ENCODE measurements at regions not wholly inside any gene's neighbourhood (a gene's known extent, or its start where the extent isn't known, plus 50 kb on each side); places are given as distances from the start of the nearest gene placed in this dataset.

DNA sequence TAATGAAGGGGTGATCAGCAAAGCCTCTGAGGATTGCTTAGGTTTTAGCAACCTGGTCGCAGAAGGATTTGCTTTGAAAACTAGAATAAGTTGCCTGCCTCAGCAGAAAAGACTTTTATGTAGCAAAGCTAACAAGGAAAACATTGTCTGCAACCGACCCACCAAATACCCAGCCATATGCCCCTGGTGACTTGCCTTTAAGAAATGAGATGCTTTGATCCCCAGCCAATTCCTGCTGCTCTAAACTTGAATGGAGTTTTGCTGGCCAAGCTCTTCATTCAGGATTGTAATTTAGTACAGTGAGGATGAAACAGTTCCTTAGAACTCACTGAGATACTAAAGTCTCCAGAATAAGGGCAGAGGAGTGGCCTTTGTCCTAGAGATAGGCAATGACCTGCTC lies 139.8 kb upstream of the PROK2 start:
- no peak for DNase-seq

DNA sequence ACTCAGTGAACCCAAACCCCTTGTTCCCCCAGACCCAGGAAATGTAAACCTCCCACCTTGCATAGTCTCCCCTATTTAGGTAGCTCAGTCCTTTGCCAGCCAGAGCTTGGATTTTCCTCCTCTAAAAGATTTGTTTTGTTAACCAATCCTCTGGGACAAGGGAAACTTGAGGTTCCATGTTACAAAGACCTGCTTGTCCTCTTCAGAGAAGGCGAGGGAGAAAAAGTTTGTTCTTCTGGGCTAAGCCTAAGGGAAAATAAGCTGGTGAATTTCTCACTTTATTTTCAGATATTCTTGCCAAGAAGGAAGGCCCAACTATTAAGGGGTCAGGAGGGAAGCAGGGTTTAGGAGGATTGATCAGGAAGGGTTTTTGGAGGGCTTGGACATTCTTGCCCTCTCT lies 136.1 kb upstream of the PROK2 start:
- DNase-seq: no peak

DNA sequence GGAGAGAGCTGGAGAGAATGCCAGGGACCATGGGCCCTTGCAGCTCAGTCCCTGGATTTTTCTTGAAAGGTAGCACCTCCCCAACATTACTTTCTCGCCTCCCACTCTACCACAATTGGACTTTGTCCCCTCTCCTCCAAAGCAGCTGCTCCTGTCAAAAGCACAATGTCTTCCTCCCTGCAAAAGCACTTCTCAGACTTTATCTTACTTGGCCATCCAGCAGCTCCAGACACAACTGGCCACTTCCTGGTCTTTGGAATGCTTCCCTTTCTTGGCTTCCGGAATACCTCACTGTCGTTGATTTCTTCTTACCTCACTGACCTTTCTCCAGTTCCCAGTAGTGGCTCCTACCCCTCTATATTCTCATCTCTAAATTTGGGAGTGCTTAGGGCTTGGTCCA lies 134.6 kb upstream of the PROK2 start:
- no peak for DNase-seq

DNA sequence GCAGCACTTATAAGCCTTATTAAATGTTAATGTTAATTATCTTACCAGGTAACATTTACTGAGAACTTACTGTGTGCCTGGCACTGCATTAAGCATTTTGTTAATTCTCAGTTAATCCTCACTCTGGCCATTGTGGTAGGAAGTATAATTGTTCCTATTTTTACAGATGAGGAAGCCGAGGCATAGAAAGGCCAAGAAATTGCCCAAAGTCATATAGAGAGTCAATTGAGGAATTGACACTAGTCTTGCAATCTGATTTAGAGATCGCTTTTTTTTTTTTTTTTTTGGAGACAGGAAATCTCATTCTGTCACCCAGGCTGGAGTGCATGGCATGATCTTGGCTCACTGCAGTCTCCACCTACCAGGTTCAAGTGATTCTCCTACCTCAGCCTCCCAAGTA lies 132.6 kb upstream of the PROK2 start:
- DNase-seq: no peak

DNA sequence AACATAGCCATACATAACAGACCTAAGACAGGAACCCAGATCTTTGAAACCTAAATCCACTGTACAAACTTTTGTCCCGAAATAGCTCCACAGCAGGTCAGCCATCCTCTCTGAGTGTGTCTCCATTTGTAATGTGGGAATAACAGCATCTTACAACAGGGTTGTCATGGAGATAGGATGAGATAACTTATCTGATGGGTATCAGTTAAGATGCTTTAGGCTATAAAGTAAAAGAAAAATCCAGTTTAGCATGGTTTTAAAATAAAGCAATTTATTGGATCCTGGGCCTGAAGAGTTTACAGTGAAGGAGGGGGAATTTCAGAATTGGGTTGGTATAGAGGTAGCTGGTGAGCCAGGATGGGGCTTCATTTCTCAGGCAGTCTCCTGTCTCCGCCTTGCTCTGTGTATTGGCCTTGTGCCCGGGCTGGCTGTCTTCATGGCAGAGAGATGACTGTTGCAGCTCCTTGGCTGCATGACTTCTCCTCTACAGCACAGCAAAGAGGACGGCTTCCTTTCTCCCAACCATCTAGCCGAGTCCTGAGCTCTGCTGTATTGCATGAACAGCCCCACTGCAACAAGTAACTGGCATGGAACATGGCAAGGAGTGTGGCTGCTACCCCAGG lies 131.9 kb upstream of the PROK2 start:
- no peak for DNase-seq

DNA sequence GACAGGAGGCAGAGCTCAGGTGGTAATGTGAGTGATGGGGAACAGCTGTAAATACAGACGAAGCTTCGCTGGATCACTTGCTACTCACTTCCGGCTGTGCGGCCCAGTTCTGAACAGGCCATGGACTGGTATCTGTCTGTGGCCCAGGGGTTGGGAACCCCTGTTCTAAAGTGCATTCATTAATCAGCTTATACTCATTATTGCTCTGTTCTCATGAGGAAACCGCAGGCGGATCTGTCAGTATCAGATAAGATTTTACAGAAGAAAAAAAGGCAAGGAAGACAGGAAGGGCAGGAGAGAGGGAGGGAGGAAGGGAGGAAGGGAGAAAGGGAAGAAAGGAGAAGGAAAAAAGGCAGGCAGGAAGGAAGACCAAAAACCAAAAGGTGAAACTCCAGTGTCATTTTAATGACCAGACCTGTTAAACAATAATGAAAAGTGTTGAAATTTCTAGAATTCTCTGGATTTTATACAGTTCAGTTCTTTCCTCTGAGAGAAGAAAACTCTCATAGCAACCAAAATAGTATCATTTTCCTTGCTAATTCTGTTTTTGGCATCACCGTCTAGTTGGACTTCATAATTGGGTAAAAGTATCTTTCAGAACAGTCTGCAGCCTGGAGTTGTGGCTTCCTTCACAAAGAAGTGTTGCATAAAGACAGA lies 128.0 kb upstream of the PROK2 start:
- no peak for DNase-seq

DNA sequence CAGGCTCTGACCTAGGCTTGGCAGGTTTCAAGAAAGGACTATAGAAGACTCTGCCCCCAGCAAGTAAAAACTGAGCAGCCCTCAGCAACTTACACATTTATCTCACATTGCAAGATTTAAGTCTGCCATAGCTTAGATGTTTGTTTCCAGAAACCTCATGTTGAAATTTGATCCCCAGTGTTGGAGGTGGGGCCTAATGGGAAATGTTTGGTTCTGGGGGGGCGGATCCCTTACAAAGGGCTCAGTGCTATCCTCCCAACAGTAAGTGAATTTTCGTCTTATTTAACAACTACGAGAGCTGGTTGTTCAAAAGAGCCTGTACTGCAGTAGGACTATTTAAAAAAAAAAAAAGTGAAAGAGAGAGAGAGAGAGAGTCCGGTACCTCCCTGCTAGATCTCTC lies 125.2 kb upstream of the PROK2 start:
- DNase-seq: no peak

DNA sequence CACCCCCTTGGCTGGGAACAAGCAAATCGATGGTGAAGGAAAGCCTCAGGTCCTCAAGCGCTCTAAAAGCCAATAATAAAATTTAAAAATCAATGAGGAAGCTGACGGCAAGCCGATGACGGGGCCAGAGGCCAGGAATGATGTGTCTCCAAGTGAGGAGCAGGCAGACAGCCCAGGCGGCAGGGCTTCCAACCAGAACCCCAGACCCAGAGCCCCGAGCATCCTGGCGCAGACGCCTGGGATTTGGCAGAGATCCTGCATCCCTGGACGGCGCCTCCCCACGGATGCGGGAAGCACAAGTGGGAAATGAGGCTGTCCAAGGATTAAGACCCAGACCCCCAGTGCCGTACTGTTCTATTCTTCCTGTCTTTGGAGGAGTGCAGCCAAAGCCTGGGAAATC lies 123.0 kb upstream of the PROK2 start:
- no peak for DNase-seq

DNA sequence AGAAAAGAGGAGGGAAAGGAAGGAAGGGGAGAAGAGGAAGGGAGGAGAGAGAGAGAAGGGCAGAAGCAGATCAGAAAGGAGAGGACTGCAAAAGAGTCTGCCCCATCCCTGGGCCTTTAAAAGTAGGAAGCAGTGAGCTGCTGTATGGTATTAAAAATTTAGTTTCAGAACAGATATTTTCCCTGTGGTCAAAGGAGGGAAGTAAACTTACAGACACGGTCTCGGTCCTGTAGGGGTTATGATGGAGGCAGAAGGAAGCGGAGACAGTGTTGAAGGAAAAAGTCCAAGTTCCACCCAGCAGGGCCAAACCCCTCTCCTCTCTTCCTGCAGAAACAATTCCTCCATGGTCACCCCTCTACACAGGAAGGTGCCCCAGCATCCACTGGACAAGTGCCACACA lies 122.0 kb upstream of the PROK2 start:
- DNase-seq: no peak

DNA sequence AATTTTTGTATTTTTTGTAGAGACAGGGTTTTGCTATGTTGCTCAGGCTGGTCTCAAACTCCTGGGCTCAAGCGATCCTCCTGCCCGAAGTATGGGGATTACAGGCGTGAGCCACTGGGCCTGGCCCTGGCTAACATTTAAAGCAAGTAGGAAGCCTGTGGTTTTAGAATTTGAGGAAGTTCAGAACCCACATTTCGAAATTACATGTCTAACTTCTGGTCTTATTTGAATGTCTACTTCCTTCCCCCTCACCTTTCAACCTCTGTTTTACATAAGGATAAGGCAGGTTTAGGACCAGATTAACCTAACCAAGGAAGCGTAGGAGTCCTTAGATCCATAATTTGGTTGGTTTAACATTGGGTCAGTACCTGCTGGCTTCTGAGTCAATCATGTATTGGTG lies 120.5 kb upstream of the PROK2 start:
- no peak for DNase-seq

DNA sequence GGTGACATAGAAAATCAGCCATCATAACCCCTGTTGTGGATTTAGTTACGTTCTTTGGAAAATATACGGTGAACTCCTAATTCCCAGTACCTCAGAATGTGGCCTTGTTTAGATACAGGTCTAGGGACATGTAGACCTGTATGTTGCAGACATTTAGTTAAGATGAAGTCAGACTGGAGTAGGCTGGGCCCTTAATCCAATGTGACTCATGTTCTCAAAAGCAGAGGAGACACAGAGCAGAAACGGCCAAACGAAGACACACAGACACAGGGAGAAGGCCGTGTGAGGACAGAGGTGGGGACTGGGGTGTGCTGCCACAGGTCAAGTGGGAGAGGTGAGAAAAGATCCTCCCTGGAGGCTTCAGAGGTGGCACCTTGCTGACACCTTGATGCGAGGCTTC lies 119.0 kb upstream of the PROK2 start:
- no peak for DNase-seq

DNA sequence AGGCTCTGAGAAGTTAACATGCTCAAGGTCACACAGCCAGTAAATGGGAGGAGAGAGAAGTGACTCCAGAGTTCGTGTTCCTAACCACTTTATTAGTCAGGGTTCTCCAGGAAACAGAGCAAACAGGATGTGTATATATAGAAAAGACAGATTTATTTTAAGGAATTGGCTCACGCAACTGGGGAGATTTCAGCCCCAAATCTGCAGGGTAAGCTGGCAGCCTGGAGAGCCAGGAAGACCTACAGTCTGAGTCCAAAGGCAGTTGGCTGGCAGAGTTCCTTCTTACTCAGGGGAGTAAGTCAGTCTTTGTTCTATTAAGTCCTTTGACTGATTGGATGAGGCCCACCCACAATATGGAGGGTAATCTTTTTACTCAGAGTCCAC lies 118.2 kb upstream of the PROK2 start:
- no peak for DNase-seq

DNA sequence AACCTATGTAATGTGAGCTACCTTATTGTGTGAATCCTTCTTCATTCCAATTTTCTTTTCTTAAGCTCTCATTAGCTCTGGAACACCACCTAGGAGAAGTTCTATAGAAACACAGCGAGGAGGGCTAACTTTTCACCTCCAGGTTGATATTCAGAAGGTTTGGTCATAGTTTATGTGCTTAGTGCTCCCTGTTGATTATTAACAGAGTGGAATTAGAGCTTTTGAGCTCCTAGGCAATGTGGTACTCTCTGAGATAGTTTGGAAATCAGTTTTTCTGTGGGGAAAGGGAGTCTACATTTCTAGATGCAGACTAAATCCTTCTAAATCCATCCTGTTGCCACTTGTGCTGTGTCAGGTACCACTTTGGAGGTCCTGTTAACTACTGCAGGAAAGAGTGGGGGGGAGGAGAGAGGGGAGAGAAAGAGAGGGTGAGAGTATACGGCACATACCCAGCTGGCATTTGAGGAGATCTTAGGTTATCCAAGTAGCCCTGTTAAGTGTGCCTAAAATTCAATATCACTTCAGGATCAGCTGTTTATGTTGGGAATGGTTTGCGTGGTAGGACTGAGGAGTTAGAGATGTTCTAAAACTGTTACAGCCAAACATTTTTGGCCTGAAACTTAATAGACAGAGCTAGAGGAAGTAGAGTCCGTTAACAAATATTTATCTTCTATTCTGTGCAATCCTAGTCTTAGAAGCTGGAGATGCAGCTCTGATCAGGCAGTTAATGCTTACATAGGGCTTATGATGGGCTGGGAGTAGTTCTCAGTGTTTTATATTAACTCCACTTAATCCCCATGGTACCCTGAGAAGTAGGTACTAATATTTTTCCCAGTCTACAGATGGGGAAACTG lies 117.5 kb upstream of the PROK2 start:
- DNase-seq: no peak

DNA sequence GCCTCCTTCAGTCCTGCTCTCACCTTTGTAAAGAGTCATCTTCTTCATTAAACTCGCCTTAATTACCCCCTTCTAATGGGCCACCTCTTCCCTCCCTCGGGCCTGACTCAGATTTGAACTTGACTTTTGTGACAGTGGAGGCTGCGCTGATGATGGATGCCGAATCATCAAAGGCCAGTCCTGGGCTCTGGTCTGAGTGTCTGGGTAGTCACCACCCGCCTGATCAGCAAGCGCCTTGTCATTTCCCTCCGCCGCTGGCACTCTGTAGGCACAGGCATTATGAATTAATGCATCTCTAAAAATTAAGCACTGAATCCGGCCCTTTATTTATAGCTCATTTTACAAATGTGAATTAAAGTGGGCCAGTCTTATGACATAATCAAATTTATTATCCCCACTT lies 116.7 kb upstream of the PROK2 start:
- no peak for DNase-seq

DNA sequence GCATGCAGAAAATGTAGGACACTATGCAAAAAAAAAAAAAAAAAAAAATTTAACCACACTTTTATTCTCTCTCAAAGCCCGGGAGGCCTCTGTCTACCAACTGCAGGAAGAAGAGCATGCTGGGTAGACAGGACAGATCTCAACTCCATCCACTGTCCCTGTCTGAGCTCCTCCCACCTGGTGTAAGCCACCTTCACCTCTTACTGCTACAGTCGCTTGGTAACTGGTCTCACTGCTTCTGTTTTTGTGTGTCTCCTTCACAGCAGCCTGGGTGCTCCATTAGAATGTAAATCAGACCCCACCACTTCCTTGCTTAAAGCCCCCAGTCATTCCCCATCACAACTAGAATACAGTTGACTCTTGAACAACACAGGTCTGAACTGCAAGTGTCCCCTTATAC lies 115.1 kb upstream of the PROK2 start:
- no peak for DNase-seq

DNA sequence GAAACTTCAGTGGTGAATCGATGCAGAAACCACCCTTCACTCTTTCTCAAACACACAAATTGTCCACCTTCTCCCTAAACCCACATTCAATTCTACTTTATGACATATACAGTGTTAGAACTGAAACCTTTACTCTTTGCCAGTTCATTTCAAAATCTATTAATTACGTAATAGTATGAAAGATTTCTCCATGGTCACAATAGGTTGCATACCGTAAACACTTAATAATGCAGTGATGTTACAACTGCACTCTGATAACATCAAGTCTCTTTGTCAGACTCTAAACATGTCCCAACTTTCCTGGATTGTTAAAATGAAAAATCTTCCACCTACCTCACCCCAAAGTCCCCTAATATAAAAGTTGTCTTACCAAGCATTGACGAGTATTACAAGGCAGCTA lies 111.8 kb upstream of the PROK2 start:
- no peak for DNase-seq

DNA sequence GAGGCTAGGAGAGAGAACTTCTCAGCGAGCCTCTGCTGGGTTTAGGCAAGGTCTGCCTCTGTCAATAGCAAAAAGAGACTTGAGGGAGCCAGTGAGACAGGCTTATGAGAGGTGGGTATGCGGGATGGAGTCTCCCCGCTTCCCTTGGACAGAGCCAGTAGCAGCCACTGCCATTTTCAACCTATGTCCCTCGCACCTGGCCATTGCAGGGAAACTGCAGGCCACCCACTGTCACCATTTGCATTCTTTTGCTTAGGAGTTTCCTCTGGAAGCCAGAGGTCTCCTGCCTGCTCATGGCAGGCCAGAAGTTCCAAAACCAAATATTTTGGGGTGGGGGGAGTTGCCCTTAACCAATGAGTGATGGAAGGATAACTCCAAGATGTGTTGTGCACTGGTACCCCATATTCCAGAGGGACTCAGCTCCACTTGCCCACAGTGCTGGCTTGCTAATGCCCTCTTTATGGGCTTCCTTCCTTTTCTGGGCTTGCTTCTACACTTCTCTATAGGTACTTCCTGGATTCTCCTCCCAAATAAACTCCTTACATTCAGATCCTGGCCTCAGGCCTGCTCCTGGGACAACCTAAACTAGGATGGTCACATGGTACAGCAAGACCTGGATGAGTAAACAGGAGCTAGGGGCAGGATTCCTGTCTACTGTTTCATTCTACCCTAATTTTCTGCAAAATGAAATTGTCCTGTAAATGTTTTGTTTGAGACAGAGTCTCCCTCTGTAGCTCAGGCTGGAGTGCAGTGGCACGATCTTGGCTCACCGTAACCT lies 108.9 kb upstream of the PROK2 start:
- no peak for DNase-seq

DNA sequence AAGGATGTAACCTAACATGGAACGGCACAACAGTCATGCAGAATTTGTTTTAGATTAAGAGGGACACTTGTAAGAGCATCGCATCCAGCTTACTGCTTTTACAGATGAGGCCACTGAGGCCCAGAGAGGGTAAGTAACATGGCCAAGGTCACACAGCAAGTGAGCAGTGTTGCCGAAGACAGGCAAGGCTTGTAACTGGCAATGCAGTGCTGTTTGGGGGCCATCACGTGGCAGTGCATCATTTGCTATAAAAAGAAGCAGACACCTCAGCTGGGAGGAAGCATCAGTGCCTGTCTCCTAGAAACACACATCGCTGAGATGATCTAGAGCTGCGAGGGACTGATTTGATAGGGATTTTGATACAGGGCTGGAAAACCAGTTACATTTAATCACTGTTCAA lies 108.2 kb upstream of the PROK2 start:
- DNase-seq: no peak

DNA sequence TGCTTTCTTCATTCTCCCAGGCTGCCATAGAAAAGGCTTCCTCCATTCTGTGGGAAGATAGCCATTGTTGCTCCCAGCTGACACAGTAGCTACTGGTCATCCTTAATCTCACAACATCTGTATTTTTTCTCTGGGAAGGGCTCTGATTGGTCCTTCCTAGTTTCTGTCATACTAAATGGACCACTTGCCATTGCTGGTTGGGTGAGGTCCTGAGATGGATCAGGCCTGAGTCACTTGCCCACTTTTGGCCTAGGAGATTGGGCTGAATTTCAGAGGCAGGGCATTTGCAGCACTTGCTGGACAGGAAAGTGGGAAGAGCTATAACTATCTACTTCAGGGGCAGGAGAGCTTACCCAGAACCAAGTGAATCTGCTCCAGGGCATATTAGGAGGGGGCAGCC lies 106.5 kb upstream of the PROK2 start:
- no peak for DNase-seq

DNA sequence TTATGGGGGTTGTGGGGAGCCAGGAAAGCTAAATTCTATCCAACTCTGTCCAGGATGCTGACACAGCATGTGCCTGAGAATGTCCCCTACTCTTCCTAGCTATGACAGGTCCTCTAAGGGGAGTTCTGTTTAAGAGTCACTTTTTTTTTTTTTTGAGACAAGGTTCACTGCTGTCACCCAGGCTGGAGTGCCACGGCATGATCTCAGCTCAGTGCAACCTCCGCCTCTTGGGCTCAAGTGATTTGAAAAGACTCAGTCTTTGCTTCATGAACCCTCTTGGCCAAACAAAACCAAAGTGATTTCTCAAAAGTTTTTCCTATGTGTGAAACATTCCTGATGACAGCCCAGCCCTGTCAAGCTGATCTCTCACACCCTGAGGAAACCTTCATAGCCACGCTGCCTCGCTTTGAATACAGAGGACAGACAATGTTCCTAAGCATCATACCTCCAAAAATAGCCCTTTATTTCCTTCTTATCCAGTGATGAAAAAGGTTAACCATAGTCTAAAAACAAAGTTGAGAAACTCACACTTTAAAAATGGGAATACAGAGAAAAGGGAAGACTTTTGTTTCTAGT lies 105.5 kb upstream of the PROK2 start:
- no peak for DNase-seq

DNA sequence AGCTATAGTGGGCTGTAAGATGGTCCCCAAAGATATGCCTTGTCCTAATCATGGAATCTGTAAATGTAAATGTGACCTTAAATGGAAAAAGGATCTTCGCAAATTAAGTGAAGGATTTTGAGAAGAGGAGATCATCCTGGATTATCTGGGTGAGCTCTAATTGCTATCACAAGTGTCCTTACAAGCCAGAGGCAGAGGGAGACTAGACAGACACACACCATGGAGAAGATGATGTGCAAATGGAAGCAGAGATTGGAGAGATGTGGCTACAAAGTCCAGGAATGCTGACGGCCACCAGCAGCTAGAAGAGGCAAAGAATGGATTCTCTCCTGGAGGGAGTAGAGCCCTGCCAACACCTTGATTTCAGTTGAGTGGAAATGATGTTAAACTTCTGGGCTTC lies 102.3 kb upstream of the PROK2 start:
- DNase-seq: no peak

DNA sequence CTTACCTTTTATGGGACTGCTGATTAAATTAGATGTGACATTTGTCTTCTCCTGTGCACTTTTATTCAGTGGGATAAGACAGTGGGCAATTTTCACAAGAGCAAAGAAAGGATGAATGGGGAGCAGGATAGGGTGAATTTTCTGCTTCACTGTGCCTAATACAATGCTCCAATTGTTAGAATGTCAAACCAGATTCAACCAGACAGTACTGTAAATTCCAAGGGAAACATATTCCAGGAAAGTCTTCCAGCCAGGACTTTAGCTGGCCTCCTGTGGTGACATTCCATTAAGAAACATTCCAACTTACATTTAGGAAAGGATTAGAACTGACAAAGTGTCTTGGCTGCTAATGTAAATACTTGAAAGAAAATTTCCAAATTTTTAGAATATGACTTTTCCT lies 100.1 kb upstream of the PROK2 start:
- DNase-seq: no peak

DNA sequence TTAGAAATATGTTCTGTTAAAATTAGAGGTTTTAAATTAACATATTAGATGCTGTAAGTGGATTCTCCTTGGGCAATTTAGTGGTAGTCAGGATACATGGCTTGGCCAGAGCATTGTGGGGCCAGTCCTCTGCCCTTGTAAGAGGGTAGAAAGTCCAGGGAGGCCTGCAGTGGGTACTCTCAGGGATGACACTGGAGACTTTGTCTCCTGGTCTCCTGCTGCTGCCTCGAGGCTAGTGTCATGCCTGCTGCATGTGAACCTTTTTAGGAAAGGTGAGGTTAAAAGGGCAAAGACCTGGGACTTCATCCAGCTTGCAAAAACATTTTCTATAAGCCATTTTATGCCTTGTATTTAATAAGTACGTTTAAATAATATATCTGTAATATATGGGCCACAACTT lies 96.8 kb upstream of the PROK2 start:
- DNase-seq: no peak
